ENCODE measurements at regions not wholly inside any gene's neighbourhood (a gene's known extent, or its start where the extent isn't known, plus 50 kb on each side); places are given as distances from the start of the nearest gene placed in this dataset.

GRCh38 chr2:8579485-8580085 is 102.3 kb upstream of the ID2 start:
- Histone ChIP-seq H3K4me1 (ENCODE audit: insufficient read depth, low read length) (no peaks in the 10 kb centered on the region; the same call in 1 of the 2 replicates), H3K27ac (ENCODE audit: insufficient read length, low read depth, low read length) (no peak overlapping the region), H3K9me3 (ENCODE audit: control insufficient read depth, low read depth, low read length) (no peaks in the 10 kb centered on the region), H2BK5ac (ENCODE audit: insufficient read length, low read length) (no peak overlapping the region), H3K23me2 (ENCODE audit: insufficient read length, low read depth, low read length, poor library complexity, severe bottlenecking) (no peaks in the 10 kb centered on the region), H3K23ac (ENCODE audit: insufficient read length, low read depth, low read length) (no peak overlapping the region), H3K9ac (ENCODE audit: extremely low read depth, insufficient read length, low read length) (no peak overlapping the region), H4K5ac (ENCODE audit: insufficient read length, low read depth, low read length) (no peak overlapping the region), H2AFZ (ENCODE audit: low read length) (no peak overlapping the region), H2BK12ac (ENCODE audit: insufficient read length, low read depth, low read length) (no peak overlapping the region), H3K18ac (ENCODE audit: insufficient read length, low read depth, low read length) (no peak overlapping the region), H3K79me2 (ENCODE audit: insufficient read depth, low read length) (no peaks in the 10 kb centered on the region), H2BK20ac (ENCODE audit: low read depth, low read length, poor library complexity, severe bottlenecking) (no peak overlapping the region), H3K79me1 (ENCODE audit: insufficient read depth, low read depth, low read length, poor library complexity, severe bottlenecking) (no peaks in the 10 kb centered on the region), H3K56ac (ENCODE audit: insufficient read length, low read depth, low read length) (no peak overlapping the region), H2BK15ac (ENCODE audit: low read depth, low read length) (no peak overlapping the region), H4K8ac (replicated peaks; ENCODE audit: insufficient read length, low read depth, low read length) (no peak overlapping the region), H3T11ph (ENCODE audit: low read length) (no peak overlapping the region), H3K4me2 (ENCODE audit: insufficient read depth, insufficient read length, low read length) (no peak overlapping the region), H3K14ac (ENCODE audit: insufficient read depth, low read length) (no peak overlapping the region), H2AK5ac (ENCODE audit: insufficient read length, low read length) (no peak overlapping the region), H2BK120ac (ENCODE audit: low read depth, low read length, poor library complexity, severe bottlenecking) (no peak overlapping the region), H3K4ac (ENCODE audit: low read depth, low read length) (no peak overlapping the region), H3K27me3 (ENCODE audit: insufficient read depth, low read length) (0 out of 2 replicates have a peak, but pooled peaks cover 3% of the 10 kb centered on the region), H4K20me1 (ENCODE audit: control insufficient read depth, insufficient read depth, insufficient read length) (no peaks in the 10 kb centered on the region), H4K91ac (ENCODE audit: insufficient read length, low read depth, low read length) (no peak overlapping the region)
- no CpG with 5 or more reads among the region's 6 CpGs for WGBS (ENCODE audit: extremely low coverage, insufficient read length, low lambda C conversion rate)
- no peaks in the 10 kb centered on the region for H3K36me3 Mint-ChIP-seq (ENCODE audit: insufficient read depth in 1 of 3, low read depth in 3 of 3)
- no peaks in the 10 kb centered on the region; a peak in 3 of 5 replicates for H3K9me3 Mint-ChIP-seq
- no peak for DNase-seq
- peaks cover 11% of the 10 kb centered on the region for H3K27me3 Mint-ChIP-seq (ENCODE audit: low read depth)
- TF ChIP-seq CTCF (conservative IDR thresholded peaks at IDR 0.05) = no peak
- H3K4me1 Mint-ChIP-seq = peaks cover 52 to 65% of the 10 kb centered on the region in 2 experiments
- no peak overlapping the region for H3K27ac Mint-ChIP-seq
- H3K4me3 Mint-ChIP-seq = no peak overlapping the region

All from H9 (cell line).